ENCODE measurements at regions not wholly inside any gene's neighbourhood (a gene's known extent, or its start where the extent isn't known, plus 50 kb on each side); places are given as distances from the start of the nearest gene placed in this dataset.

DNA sequence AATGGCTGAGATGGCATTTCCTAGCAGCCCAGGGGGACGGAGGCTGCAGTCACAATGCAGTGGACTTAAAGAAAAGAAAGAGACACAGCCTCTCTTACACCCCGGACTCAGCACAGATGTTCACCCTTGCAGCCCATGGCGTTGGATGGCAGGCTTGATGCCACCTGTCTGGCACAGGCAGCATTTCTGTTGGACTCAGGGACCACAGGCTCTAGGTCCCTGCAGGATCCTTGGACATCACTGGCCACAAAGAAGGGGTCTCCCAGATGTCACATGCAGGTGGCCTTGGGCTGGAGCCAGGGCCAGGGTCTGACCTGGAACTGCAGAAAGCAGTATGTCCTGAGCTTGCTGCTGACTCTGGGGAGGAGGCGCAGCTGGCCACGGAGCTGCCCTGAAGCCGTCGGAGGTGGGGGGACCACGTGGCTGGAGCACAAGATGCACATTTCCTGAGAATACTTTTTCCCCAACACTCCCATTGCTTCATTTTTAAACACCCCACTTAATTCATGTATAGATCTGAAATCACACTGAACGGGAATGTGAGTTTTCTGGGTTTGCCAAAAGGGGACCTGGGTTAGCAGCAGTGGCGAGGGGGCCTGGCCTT lies 102.3 kb upstream of the SULF2 start:
- Histone ChIP-seq H2AFZ (no peak overlapping the region), H3K4me1 (replicated peaks; ENCODE audit: insufficient read depth) (no peaks in the 10 kb centered on the region), H3K27me3 (ENCODE audit: insufficient read depth, low read depth) (no peaks in the 10 kb centered on the region), H3K9me2 (ENCODE audit: insufficient read depth) (no peaks in the 10 kb centered on the region), H3F3A (ENCODE audit: insufficient read depth, low read depth) (no peaks in the 10 kb centered on the region), H3K79me2 (ENCODE audit: low read depth) (no peaks in the 10 kb centered on the region), H3K4me3 (no peak overlapping the region), H4K20me1 (ENCODE audit: insufficient read depth) (no peaks in the 10 kb centered on the region), H3K9me3 (ENCODE audit: insufficient read depth, low read depth) (no peaks in the 10 kb centered on the region), H3K27ac (no peak overlapping the region), H3K4me2 (no peak overlapping the region), H3K36me3 (ENCODE audit: low read depth) (no peaks in the 10 kb centered on the region)
- intact Hi-C loops (cut with micrococcal nuclease; ENCODE audit: unreplicated experiment) = no loop called here
- BruUV-seq (replicated peaks) = no TSS peak
- no peak for DNase-seq
- CTCF ChIA-PET = no interaction called here
- POLR2A ChIA-PET (ENCODE audit: unreplicated experiment) = interaction anchor here (0.5 to 0.7 kb wide), 2 partner anchors 19 to 96 kb away, joined by 3 read pairs; no protein-coding TSS in a partner anchor
- TF ChIP-seq EZH2 (IDR thresholded peaks at IDR 0.05; ENCODE audit: low read depth) = no peak

DNA sequence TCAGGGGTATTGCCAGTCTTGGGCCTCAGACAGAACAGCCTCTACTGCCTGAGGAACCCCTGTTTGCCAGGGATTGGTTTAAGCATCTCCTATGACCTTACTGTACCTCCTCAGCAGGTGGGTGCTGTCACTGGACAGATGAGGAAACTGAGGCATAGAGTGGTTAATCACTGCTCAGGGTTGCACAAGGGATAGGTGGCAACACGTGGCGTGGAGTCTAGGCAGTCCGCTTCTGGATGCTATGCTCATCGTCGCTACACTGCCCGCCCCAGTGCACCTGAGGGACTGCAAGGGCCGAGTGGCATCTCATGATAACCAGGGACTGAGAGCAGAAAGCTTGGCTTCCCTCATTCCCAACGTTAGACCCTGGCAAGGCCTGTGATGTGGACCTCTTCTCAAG lies 101.8 kb upstream of the SULF2 start:
- Histone ChIP-seq H4K20me1 (ENCODE audit: insufficient read depth) (no peaks in the 10 kb centered on the region), H3K4me3 (no peak overlapping the region), H3K27ac (no peak overlapping the region), H3F3A (ENCODE audit: insufficient read depth, low read depth) (no peaks in the 10 kb centered on the region), H3K9me2 (ENCODE audit: insufficient read depth) (no peaks in the 10 kb centered on the region), H3K36me3 (ENCODE audit: low read depth) (no peaks in the 10 kb centered on the region), H3K27me3 (ENCODE audit: insufficient read depth, low read depth) (no peaks in the 10 kb centered on the region), H3K4me2 (no peak overlapping the region), H3K79me2 (ENCODE audit: low read depth) (no peaks in the 10 kb centered on the region), H3K9me3 (ENCODE audit: insufficient read depth, low read depth) (no peaks in the 10 kb centered on the region), H2AFZ (no peak overlapping the region), H3K4me1 (replicated peaks; ENCODE audit: insufficient read depth) (no peaks in the 10 kb centered on the region)
- BruUV-seq (replicated peaks) = no TSS peak
- ChIA-PET POLR2A (ENCODE audit: unreplicated experiment) (interaction anchor here (0.5 kb wide), 1 partner anchor 19 kb away, joined by 3 read pairs; no protein-coding TSS in a partner anchor), CTCF (no interaction called here)
- TF ChIP-seq, protein P1, sequence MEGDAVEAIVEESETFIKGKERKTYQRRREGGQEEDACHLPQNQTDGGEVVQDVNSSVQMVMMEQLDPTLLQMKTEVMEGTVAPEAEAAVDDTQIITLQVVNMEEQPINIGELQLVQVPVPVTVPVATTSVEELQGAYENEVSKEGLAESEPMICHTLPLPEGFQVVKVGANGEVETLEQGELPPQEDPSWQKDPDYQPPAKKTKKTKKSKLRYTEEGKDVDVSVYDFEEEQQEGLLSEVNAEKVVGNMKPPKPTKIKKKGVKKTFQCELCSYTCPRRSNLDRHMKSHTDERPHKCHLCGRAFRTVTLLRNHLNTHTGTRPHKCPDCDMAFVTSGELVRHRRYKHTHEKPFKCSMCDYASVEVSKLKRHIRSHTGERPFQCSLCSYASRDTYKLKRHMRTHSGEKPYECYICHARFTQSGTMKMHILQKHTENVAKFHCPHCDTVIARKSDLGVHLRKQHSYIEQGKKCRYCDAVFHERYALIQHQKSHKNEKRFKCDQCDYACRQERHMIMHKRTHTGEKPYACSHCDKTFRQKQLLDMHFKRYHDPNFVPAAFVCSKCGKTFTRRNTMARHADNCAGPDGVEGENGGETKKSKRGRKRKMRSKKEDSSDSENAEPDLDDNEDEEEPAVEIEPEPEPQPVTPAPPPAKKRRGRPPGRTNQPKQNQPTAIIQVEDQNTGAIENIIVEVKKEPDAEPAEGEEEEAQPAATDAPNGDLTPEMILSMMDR (conservative IDR thresholded peaks at IDR 0.05) = no peak
- TF ChIP-seq EZH2 (IDR thresholded peaks at IDR 0.05; ENCODE audit: low read depth) = no peak
- no peak for DNase-seq
- intact Hi-C loops (cut with micrococcal nuclease; ENCODE audit: unreplicated experiment) = no loop called here

DNA sequence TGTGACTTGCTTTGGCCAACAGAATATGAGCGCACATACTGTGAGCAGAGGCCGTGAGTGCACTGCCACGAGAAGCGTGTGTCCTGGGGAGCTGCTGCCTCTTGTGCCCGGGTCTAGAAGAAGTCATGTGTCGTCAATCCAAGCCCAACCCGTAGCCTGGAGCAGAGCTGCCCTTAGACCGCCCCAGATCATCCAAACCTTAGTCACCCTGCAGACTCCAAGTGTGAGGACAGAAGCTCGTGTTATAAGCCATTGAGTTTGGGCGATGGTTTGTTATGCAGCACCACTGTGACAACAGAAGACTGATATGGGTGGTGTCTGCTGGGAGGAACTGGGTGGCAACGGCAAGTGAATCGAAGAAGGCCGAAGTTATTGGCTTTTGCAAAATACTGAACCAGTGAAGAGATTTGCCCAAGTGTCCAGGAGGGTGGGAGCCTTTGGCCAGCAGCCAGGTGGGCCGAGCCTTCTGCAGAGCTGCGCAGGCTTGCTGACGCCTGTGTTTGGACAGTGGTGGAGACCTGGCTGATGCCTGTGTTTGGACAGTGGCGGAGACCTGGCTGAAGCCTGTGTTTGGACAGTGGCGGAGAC lies 101.3 kb upstream of the SULF2 start:
- no peak for TF ChIP-seq EZH2 (IDR thresholded peaks at IDR 0.05; ENCODE audit: low read depth)
- TF ChIP-seq, protein P1 (conservative IDR thresholded peaks at IDR 0.05) = no peak
- intact Hi-C loops (cut with micrococcal nuclease; ENCODE audit: unreplicated experiment) = no loop called here
- no peak for DNase-seq
- no peaks in the 10 kb centered on the region for H3K9me3 ChIP-seq (ENCODE audit: insufficient read depth, low read depth)
- H3K79me2 ChIP-seq (ENCODE audit: low read depth) = no peaks in the 10 kb centered on the region
- no peaks in the 10 kb centered on the region for H4K20me1 ChIP-seq (ENCODE audit: insufficient read depth)
- H3K4me2 ChIP-seq = no peak overlapping the region
- POLR2A ChIA-PET (ENCODE audit: unreplicated experiment) = no interaction called here
- peaks cover 4% of the 10 kb centered on the region for H3K4me1 ChIP-seq (replicated peaks; ENCODE audit: insufficient read depth)
- BruUV-seq (replicated peaks) = no TSS peak
- CTCF ChIA-PET = no interaction called here
- no peaks in the 10 kb centered on the region for H3K9me2 ChIP-seq (ENCODE audit: insufficient read depth)
- no peaks in the 10 kb centered on the region for H3F3A ChIP-seq (ENCODE audit: insufficient read depth, low read depth)
- no peak overlapping the region for H2AFZ ChIP-seq
- H3K27ac ChIP-seq = no peak overlapping the region
- no peak overlapping the region for H3K4me3 ChIP-seq
- H3K36me3 ChIP-seq (ENCODE audit: low read depth) = no peaks in the 10 kb centered on the region
- no peaks in the 10 kb centered on the region for H3K27me3 ChIP-seq (ENCODE audit: insufficient read depth, low read depth)
